Occipital lobe (tissue), 1 donor: ENCODE measurements at regions not wholly inside any gene's neighbourhood (a gene's known extent, or its start where the extent isn't known, plus 50 kb on each side); places are given as distances from the start of the nearest gene placed in this dataset.
"Not testable (repeated sequence)": the region's sequence is repeated elsewhere in the genome, so short reads cannot be mapped to it uniquely, and the experiment has no call there.

Source experiments
- DNase-seq: peaks from one replicate; lab custom pipeline; 2025; lab: John Stamatoyannopoulos, UW

DNA sequence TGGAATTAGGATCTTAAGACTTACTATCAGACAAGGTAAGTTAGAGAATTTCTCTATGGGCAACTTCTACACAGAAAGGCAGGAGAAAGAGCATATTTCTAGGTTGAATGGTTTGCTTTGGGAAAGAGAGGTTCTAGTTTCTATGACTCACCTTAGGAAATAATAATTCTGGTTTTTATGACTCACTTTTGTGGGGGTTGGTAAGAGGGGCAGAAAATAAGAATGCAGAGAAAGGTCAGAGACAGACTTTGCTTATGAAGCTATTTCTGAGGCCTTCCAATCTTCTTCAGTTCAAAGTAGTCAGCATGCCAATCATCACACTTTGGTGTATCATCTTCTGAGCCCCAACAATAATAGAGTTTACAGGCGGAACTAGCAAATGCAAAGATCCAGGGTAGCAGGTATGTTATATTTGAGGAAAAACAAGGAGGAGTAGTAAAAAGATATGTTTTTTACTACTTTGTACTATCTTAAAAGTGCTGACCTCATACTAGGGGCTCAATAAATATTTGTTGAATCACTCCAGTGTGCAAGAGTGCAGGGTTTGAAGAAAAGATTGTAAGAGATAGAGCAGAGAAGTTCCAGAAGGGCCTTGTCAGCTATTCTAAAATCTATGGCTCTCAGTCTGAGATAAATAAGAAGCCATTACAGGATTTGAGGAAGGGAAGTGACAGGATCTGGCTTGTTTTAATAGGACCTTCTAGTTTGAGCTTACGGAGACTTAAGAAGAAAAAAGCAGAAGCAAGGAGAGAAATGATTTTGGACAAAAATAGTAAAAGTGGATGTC lies 56.7 kb upstream of the LRFN5 start:
- DNase-seq: no peak

DNA sequence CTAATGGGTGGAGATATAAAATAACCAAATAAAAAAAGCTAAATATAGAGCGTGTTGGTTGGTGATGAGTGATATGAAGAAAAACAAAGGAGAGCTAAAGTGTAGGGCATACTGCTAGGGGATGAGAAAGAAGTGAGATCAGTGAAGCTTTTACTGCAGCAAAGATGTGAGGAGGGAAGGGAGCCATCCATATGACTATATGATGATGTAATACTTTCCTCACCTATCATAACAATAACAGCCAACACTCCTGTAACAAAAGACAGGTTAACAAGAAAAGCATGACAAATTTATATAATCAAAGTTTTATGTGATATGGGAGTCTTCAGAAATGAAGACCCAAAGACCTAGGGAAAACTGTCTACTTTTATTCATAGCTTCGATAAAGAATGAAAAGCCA lies 57.4 kb upstream of the LRFN5 start:
- DNase-seq: no peak

DNA sequence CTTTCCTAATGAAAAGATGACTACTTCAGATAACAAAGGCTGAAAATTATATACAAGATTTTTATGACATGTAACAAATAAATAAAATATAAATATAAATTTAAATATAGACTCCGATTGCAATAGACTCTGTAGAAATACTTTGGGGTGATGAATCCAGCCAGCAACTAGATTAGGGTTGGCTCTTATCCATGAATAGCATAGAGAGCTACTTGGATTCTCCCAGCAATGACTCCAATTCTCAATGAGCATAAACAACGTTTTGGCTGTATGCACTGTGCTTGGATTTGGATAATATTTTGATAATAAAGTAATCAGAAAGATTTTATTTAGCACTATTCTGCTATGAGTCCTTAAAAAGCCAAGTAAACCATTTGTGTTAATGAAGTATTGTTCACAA lies 58.0 kb upstream of the LRFN5 start:
- DNase-seq: no peak

DNA sequence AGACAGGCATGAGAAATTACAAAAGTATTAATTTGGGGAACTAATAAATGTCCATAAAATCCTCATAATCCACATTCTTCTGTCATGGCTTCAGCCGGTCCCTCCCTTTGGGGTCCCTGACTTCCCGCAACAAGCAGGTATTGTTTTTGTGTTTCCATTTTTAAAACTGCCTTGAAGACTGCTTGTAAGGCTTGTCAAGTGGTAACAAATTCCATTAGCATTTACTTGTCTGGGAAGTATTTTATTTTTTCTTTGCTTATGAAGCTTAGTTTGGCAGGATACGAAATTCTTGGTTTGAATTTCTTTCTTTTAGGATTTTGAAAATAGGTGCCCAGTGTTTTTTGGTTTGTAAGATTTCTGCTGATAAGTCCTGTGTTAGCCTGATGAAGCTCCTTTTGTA lies 65.3 kb upstream of the LRFN5 start:
- DNase-seq: no peak

DNA sequence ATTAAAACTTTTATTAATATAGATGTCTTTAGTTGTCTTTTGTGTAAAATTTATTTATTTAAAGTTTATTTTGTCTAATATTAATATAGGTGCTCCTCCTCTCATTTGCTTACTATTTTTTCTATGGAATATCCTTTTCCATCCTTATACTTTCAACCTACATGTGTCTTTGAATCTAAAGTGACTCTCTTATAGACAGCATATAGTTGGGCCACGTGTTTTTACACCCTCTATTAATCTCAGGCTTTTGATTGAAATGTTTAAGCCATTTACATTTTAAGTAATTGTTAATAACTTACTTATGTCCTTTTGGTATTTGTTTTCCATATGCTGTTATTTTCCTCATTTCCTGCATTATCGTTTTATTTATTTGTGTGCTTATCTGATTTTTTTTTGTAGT lies 74.4 kb upstream of the LRFN5 start:
- DNase-seq: no peak

DNA sequence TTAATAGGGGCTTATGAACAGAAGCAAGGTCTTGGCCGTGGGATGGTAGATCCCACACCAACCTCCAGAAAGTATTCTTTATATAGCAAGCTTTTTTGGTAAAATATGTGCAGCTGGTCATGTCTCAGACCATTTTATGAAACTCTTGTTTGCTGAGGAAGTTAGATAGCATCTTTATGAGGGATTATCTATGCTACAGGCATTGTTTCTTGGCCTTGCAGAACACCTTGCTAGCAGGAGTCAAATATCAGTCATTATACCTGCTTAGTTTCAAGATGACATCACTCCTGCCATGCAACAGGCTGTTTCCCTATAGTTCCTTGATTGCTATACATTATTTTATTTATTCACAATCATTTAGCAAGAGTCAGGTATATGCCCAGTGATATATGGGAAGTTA lies 84.8 kb upstream of the LRFN5 start:
- no peak for DNase-seq

DNA sequence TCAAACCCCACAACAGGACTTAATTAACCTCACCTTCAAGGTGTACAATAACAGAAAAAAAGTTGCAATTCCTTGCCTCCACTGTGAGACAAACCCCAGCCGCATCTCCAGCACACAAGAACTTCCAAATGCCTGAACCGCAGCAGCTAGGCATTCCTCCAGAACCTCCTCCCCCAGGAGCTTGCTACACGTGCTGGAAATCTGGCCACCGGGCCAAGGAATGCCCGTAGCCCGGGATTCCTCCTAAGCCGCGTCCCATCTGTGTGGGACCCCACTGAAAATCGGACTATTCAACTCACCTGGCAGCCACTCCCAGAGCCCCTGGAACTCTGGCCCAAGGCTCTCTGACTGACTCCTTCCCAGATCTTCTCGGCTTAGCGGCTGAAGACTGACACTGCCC lies 88.6 kb upstream of the LRFN5 start:
- not testable (repeated sequence) for DNase-seq

DNA sequence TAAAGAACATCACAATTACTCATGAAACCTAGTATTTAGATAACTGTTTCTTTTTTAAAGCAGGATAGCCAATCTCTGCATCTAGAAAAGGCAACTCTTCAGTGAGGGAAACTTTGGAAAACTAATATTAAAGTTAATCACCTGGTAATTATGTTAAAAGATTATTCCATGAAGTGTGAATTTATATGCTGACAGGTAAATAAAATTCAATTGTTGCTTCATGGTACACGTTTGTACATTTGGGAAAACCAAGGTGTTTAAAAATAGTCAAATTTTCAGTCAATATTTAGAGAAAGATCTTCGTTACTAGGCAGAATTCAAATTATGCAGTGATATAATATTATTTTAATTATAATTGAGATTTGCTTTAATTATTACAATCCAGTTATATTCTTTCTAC lies 100.1 kb upstream of the LRFN5 start:
- no peak for DNase-seq

DNA sequence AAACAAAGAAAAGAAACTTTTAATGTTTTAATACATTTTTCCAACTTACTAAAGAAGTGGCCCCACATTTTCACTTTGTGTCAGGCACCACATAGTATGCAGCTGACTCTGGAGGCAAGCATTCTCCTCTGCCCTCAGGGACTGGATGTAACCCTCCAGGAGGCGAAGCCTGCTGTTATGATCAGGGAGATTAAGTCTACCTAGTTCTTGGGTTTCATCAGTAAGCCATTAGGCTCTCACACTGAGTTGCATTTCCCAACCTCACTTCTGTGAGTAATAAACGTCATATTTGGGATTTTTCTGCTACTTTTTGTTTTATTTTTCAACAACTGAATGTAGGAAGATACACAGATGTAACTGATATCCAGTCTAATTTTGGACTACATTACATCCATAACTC lies 101.2 kb upstream of the LRFN5 start:
- DNase-seq: no peak

DNA sequence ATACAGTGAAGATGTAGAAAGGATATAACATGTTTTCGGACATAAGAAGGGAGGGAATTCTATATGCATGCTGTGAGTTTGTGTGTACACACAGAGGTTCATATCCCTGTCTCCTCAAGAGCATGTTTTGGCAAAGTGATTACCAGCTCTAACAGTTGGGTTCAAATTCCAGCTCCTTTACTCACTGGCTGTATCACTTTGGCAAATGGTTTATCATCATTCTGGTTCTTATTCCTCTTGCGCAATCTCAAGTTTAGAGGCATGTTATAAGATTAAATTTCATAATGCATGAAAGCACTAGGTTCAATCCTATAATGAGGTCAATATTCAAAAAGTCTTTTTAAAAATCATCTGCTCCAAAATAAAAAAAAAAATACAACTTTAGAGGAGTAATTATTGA lies 107.7 kb upstream of the LRFN5 start:
- no peak for DNase-seq

DNA sequence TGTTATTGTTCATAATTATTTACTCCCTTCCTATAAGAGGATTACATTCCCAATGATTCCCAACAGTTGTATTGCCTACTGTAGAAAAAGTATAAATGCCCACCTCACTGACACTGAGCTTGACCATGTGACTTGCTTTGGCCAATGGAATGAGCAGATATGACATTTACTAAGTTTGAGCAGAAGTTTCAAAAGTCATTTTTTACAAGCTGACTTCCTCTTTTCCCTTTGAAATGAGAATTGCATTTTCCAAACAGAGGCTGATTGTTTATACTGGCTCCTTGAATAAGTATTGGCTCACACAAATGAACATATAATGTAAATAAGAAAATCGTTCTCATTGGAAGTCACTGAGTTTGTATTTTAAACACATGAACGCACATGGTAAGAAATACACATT lies 116.4 kb upstream of the LRFN5 start:
- DNase-seq: no peak

DNA sequence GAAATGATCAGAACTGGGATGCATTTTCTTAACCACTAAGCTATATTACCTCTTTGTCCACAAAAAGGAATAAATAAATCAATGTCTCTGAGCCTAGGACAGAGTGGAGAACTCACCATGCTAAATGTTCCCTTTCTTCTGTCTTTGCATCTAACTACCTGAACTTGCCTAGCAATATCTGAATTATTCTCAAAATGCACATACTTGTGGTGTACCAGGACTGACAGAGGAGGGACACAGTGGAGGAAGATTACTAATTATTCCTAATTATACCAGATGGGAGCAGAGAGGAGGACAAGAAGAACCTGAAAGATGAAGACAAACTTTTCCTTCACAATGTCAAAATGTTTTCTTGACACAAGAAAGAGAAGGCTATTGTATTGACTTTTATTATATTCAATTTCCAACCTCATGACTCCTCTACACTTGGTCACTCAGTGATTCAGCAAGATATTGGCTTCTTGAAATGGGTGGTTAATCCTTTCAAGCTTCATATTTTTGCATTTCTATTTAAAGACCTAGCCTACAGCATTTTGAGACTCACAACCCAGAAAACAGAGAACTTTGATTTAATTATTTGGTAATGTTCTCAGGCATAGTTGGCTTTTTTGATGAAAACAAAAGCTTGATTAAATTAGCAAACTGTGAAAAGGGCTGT lies 117.2 kb upstream of the LRFN5 start:
- DNase-seq: no peak

DNA sequence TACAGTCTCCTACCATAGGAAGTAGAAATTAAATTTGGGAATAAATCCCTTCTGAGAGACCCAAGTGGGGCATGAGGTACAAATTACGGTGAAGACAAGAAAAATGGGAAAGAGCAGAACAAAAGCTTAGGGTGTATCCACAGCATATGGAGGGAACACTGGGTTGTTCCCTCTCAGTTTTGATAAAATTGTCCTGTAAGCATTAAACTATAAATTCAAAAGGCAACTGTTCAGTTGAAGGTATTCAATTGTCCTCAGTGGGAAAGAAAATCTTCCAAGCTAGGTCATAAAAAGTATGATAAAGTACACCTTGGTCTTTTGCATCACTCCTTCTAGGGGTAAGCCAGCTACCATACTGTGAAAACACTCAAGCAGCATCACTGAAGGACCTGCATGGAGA lies 118.3 kb upstream of the LRFN5 start:
- DNase-seq: no peak

DNA sequence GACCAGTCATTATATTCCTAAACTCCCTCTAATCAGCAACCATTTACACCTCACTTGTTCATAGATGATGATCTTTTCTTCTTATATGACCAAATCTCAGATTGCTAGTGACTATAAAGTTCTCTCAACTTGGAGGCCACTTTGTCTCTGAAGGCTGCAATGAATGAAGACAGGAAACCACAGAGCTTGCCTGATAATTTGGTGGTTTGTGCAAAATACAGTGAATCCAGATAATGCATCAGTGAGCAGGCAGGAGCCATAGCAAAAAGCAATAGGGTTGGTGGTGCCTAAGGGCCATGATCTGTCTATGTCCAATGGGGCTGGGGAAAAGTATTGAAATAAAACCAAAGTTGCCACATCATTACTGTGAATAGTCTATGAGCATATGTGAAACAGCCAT lies 123.8 kb upstream of the LRFN5 start:
- no peak for DNase-seq

DNA sequence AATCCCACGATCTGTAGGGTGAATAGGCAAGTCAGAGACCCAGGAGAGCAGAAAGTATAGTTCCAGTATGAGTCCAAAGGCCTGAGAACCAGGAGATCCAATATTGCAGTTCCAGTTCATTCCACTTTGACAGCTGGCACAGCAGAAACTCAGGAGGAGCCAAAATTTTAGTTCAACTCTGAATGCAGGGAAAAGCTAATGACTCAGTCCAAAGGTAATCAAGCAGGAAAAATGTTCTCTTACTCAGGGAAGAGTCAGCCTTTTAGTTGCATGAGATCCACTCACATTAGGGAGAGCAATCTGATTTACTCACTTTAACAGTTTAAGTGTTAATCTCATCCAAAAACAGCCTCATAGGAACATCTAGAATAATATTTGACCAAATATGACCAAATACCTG lies 130.2 kb upstream of the LRFN5 start:
- DNase-seq: no peak

DNA sequence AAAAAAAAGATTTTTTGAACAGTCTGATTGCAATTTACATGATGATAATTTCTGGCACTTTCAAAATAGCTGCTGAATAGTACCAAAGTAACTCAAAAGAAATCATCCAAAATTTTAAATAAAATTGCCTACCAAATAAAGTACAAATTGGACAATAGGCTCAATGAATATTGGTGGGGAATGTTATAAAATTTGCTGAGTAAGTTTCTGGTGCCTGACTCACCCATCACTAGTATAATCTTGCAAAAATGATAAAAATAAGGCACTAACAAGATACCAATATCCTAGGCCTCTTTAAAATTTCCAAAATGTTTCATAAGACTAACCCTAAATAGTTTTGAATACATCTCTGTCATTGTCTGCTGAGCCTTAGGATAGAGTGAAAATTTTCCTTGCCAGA lies 145.3 kb upstream of the LRFN5 start:
- DNase-seq: no peak

DNA sequence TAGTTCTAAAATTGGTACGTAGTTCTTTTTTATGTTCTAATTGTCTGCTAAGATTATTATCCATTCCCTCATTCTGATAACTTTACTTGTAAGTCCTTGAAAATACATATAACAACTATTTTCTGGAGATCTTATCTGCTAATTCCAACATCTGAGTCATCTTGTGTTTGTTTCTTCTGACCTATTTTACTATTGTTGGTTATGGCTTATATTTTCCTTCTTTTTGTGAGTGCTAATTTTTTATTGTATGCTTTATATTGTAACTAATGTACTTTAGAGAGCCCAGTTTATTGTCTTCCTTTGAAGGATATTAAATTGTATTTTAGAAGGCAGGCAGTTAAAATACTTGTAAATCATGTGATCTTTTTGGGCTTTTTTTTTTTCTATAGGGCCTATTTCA lies 149.3 kb upstream of the LRFN5 start:
- no peak for DNase-seq

DNA sequence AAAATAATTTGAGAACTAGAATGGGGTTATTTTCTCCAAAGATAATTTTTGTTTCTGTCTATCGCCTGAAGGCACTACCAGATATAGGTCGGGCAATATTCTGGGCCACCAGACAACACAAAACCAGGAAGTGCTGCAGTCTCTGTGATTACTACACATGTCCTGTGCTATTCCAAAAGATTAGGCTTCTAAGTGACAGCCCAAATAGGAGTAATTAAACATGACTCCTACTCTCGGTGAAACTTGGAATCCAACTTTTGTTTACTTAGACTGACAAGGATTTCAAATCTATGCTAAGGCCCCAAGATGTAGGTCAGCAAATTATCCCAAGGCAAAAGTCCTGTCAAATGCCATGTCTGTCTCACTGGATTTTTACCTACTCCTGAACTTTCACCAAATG lies 157.6 kb upstream of the LRFN5 start:
- no peak for DNase-seq

DNA sequence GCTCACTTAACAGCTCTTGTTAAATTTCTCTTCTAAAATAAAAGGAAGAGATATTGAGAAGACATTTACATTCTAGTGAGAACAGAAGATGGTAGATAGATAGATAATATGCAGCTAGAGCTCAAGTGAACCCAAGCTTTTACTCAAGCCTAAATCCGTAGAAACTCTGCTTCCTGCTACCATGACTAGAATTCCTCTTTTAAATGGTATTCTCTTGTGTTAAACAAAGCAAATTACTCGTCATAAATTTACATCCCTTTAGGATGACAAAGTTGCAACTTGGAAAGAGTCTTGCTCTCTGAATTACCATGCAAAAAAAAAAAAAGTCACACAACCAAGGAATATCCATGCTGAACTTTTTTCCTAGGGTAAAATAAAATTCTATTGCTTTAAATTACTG lies 160.7 kb upstream of the LRFN5 start:
- no peak for DNase-seq

DNA sequence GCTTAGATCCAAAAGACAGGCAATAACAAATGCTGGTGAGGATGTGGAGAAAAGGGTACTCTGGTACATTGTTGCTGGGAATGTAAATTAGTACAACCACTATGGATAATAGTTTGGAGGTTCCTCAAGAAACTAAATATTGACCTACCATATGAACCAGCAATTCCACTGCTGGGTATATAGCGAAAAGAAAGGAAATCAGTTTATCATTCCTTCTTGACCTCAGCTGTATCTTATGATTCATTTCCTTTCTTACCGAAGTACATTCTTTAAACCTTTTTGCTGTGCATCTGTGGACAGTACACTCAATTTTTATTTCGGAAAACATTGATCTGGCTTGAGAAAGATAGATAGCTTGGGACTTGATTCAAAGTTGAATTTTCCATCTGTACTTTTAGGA lies 183.2 kb upstream of the LRFN5 start:
- no peak for DNase-seq

DNA sequence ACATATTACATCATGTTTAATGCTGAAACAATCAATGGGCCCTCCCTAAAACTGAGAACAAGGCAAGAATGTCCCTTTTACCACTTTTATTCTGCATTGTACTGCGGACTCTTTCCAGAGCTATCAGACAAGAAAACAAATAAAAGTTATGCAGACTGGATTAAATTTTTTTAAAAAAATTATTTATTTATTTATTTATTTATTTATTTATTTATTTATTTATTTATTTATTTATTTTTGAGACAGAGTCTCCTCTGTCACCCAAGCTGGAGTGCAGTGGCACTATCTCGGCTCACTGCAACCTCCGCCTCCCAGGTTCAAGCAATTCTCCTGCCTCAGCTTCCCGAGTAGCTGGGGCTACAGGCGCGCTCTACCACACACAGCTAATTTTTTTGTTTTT lies 185.4 kb upstream of the LRFN5 start:
- DNase-seq: not testable (repeated sequence)

DNA sequence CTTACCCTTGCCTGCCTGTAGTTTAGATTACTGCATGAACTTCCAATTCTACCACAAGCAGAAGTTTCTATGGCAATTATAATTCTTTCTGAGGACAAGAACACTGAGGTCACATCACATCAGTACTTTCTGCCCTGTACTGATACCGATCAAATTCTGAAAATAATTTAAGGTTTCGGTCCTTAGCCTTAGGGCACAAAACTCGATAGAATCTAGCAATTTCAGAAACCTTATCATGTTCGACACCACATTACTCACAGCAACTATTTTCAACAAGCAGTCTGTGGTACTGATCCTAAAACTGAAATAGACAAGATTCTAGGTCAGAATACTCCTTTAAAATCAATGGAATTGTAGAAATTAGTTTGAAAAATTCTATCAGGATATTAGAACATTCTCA lies 187.0 kb upstream of the LRFN5 start:
- no peak for DNase-seq

DNA sequence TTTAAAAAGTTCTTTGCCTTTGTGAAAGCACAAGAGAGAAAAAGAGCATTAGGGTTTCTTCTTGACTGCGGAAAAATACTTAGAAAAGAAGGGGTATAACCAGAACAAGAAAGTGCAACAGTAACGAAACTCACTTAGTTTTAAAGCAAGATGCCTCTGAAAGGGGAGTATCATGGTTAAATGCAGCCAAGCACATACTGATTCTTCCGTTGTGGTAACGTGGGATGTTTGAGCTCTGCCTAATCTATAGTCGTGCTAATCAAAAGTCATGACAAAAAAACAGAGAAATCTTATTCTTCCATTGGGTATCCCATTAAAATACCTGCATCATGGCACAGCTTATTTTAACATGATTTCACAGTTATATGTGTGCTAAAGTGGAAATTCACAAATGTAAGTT lies 187.8 kb upstream of the LRFN5 start:
- DNase-seq: no peak

DNA sequence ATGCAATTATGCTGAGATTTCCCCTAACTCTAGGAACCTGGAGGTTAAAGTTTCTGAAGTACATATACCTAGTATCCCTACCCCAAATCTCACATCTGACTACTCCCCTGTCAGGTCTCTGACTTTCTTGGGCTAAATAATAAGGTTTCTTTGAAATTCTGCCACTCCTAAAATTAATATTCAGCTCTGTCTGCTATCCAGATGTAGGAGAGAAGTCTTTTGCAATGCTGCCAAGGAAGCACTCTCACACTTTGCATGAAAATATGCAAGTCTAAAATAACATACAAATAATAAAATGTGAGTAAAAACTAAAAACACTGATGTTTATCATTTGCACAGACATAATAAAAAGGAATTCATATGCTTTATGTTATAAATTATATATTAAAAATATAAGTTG lies 196.9 kb upstream of the LRFN5 start:
- no peak for DNase-seq
